Peyer's patch (tissue), 4 donors: ENCODE measurements at regions not wholly inside any gene's neighbourhood (a gene's known extent, or its start where the extent isn't known, plus 50 kb on each side); places are given as distances from the start of the nearest gene placed in this dataset.

Experiments
- CTCF ChIP-seq, 6 experiments: fragments of 450-650 bp in 4 of 6; fragments of 200-600 bp in 2 of 6; sonication (generic) in 1 of 6; IDR thresholded peaks; one replicate each; pipeline ENCODE4 v1.5.1; 2017 to 2019; ENCODE audit warnings: antibody characterized with exemption in 6 of 6, mild to moderate bottlenecking in 3 of 6, moderate library complexity in 1 of 6
- POLR2A ChIP-seq, 2 donors: fragments of 450-650 bp; IDR thresholded peaks; one replicate each; pipeline ENCODE4 v1.5.1; 2017; ENCODE audit warnings: antibody characterized with exemption in 2 of 2, mild to moderate bottlenecking in 2 of 2, moderate library complexity in 2 of 2

GRCh38 chr12:74283646-74284045 is 254.0 kb upstream of the ATXN7L3B start:
- TF ChIP-seq POLR2A (IDR thresholded peaks at IDR 0.05) (no peak), CTCF (IDR thresholded peaks at IDR 0.05) (no peak)
